PC-9 (cell line): ENCODE measurements at regions not wholly inside any gene's neighbourhood (a gene's known extent, or its start where the extent isn't known, plus 50 kb on each side); places are given as distances from the start of the nearest gene placed in this dataset.
"Not testable (repeated sequence)": the region's sequence is repeated elsewhere in the genome, so short reads cannot be mapped to it uniquely, and the experiment has no call there.

ENCODE experiments used
- BruUV-seq: library from RNA; stranded (reverse); fragments of 400-500 nt; replicated peaks from 2 replicates; lab custom pipeline; 2021; lab: Mats Ljungman, UMichigan
- CTCF ChIA-PET: fragments of 300-600 bp; sonication (Branson Sonifier 250); formaldehyde crosslinking; loops from one replicate; lab custom pipeline; 2022; ENCODE audit warnings: antibody characterized with exemption; lab: Charles Lee
- POLR2A ChIA-PET: fragments of 300-600 bp; sonication (Branson Sonifier 250); formaldehyde crosslinking; loops from one replicate; lab custom pipeline; 2022; ENCODE audit warnings: antibody characterized with exemption; ENCODE audit not compliant: unreplicated experiment; lab: Charles Lee
- DNase-seq, 2 experiments: peaks; one replicate each; pipeline versions ENCODE4 v3.0.0 to v3.0.0-alpha.2; 2015 to 2022; ENCODE audit warnings: mixed read lengths in 1 of 2
- H2AFZ ChIP-seq: fragments of 200-600 bp; sonication (generic); 2 replicates; pipeline ENCODE4 v1.8.1; 2017; ENCODE audit warnings: antibody characterized with exemption
- H3F3A ChIP-seq: fragments of 200-600 bp; sonication (generic); 2 replicates; pipeline ENCODE4 v1.8.1; 2017; ENCODE audit warnings: antibody characterized with exemption, mild to moderate bottlenecking, low read depth; ENCODE audit not compliant: insufficient read depth
- H3K27ac ChIP-seq: fragments of 200-600 bp; sonication (generic); 2 replicates; pipeline ENCODE4 v1.6.1; 2016; ENCODE audit warnings: mixed run types
- H3K27me3 ChIP-seq: fragments of 200-600 bp; sonication (generic); 2 replicates; pipeline ENCODE4 v1.6.1; 2016; ENCODE audit warnings: low read depth, mixed run types; ENCODE audit not compliant: insufficient read depth
- H3K36me3 ChIP-seq: fragments of 200-600 bp; sonication (generic); 2 replicates; pipeline ENCODE4 v1.6.1; 2016; ENCODE audit warnings: low read depth, mixed run types
- H3K4me1 ChIP-seq: fragments of 200-600 bp; sonication (generic); replicated peaks from 2 replicates; pipeline ENCODE4 v1.6.1; 2016; ENCODE audit warnings: mixed run types; ENCODE audit not compliant: insufficient read depth
- H3K4me2 ChIP-seq: fragments of 200-600 bp; sonication (generic); 2 replicates; pipeline ENCODE4 v1.6.1; 2017; ENCODE audit warnings: mixed run types
- H3K4me3 ChIP-seq: fragments of 200-600 bp; sonication (generic); 2 replicates; pipeline ENCODE4 v1.6.1; 2016; ENCODE audit warnings: mixed run types
- H3K79me2 ChIP-seq: fragments of 200-600 bp; sonication (generic); 2 replicates; pipeline ENCODE4 v1.6.1; 2017; ENCODE audit warnings: low read depth, mixed run types
- H3K9me2 ChIP-seq: fragments of 200-600 bp; sonication (generic); 2 replicates; pipeline ENCODE4 v1.8.1; 2017; ENCODE audit warnings: mild to moderate bottlenecking; ENCODE audit not compliant: insufficient read depth
- H3K9me3 ChIP-seq: fragments of 200-600 bp; sonication (generic); 2 replicates; pipeline ENCODE4 v1.8.1; 2016; ENCODE audit warnings: low read depth; ENCODE audit not compliant: insufficient read depth
- H4K20me1 ChIP-seq: fragments of 200-600 bp; sonication (generic); 2 replicates; pipeline ENCODE4 v1.8.1; 2017; ENCODE audit not compliant: insufficient read depth
- EZH2 ChIP-seq: fragments of 200-600 bp; sonication (generic); IDR thresholded peaks from 2 replicates; pipeline ENCODE4 v1.8.0; 2017; ENCODE audit warnings: antibody characterized with exemption, low read depth
- intact Hi-C: fragments of 100-400 bp; cut with micrococcal nuclease; formaldehyde crosslinking; loops from one replicate; pipeline ENCODE4 v1.10.0; 2022; ENCODE audit not compliant: unreplicated experiment
- TF ChIP-seq, protein P1 (sequence below): fragments of 200-600 bp; sonication (generic); conservative IDR thresholded peaks from 2 replicates; pipeline ENCODE4 v1.6.1; 2017; ENCODE audit warnings: mixed run types, antibody characterized with exemption, mild to moderate bottlenecking, moderate library complexity

DNA sequence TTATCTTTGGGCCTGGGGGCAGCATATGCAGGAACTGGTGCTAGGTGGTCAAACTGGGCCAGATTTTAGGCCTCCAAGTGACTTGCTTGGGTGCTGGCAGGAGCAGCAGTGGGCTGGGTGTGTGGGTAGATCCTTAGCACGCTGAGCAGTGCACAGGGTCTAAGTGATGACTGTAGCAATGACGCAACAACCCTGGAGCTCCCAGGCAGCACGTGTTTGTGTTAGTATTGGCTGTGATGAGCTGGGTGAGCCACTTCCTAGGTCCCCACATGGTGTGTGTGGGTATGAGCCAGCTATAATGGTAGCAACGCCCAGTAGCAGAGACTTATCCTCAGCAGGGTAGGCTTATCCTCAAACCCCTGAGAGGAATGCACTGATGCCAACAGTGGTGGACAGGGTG lies 570.6 kb upstream of the ROBO1 start:
- DNase-seq: no peak
- H3K4me1 ChIP-seq: no peaks in the 10 kb centered on the region
- no peak overlapping the region for H3K4me3 ChIP-seq
- no peaks in the 10 kb centered on the region for H3K9me2 ChIP-seq
- no peaks in the 10 kb centered on the region for H3K27me3 ChIP-seq
- no peaks in the 10 kb centered on the region for H4K20me1 ChIP-seq
- H3K36me3 ChIP-seq: no peaks in the 10 kb centered on the region
- no peak overlapping the region for H3K4me2 ChIP-seq
- H2AFZ ChIP-seq: no peak overlapping the region
- intact Hi-C loops: no loop called here
- H3F3A ChIP-seq: no peaks in the 10 kb centered on the region
- TF ChIP-seq, protein P1, sequence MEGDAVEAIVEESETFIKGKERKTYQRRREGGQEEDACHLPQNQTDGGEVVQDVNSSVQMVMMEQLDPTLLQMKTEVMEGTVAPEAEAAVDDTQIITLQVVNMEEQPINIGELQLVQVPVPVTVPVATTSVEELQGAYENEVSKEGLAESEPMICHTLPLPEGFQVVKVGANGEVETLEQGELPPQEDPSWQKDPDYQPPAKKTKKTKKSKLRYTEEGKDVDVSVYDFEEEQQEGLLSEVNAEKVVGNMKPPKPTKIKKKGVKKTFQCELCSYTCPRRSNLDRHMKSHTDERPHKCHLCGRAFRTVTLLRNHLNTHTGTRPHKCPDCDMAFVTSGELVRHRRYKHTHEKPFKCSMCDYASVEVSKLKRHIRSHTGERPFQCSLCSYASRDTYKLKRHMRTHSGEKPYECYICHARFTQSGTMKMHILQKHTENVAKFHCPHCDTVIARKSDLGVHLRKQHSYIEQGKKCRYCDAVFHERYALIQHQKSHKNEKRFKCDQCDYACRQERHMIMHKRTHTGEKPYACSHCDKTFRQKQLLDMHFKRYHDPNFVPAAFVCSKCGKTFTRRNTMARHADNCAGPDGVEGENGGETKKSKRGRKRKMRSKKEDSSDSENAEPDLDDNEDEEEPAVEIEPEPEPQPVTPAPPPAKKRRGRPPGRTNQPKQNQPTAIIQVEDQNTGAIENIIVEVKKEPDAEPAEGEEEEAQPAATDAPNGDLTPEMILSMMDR: no peak
- TF ChIP-seq EZH2: no peak
- CTCF ChIA-PET: no interaction called here
- H3K9me3 ChIP-seq: no peaks in the 10 kb centered on the region
- H3K27ac ChIP-seq: no peak overlapping the region
- no TSS peak for BruUV-seq
- POLR2A ChIA-PET: no interaction called here
- no peaks in the 10 kb centered on the region for H3K79me2 ChIP-seq

- no peak overlapping the region for H3K27ac ChIP-seq
- no peaks in the 10 kb centered on the region for H3K27me3 ChIP-seq
- H3K4me3 ChIP-seq: no peak overlapping the region
- H4K20me1 ChIP-seq: no peaks in the 10 kb centered on the region
- no peaks in the 10 kb centered on the region for H3K9me3 ChIP-seq
- DNase-seq: no peak
- H3F3A ChIP-seq: no peaks in the 10 kb centered on the region
- no peak for TF ChIP-seq EZH2
- TF ChIP-seq, protein P1: no peak
- ChIA-PET CTCF (no interaction called here), POLR2A (no interaction called here)
- no peak overlapping the region for H3K4me2 ChIP-seq
- H3K9me2 ChIP-seq: no peaks in the 10 kb centered on the region
- H2AFZ ChIP-seq: no peak overlapping the region
- BruUV-seq: no TSS peak
- no peaks in the 10 kb centered on the region for H3K36me3 ChIP-seq
- no peaks in the 10 kb centered on the region for H3K79me2 ChIP-seq
- no peaks in the 10 kb centered on the region for H3K4me1 ChIP-seq
- intact Hi-C loops: no loop called here
Observed at GRCh38 chr3:80334534-80334933, 566.7 kb upstream of the ROBO1 start.

GRCh38 chr3:80331494-80332170 lies 563.8 kb upstream of the ROBO1 start:
- POLR2A ChIA-PET: no interaction called here
- no peaks in the 10 kb centered on the region for H3K4me1 ChIP-seq
- TF ChIP-seq, protein P1: no peak
- no peak for TF ChIP-seq EZH2
- H3K4me2 ChIP-seq: no peak overlapping the region
- DNase-seq: no peak
- intact Hi-C loops: no loop called here
- H2AFZ ChIP-seq: 0 out of 2 replicates have a peak overlapping the region, but pooled peaks have one; percentile 22
- no peaks in the 10 kb centered on the region for H3K27me3 ChIP-seq
- no peaks in the 10 kb centered on the region for H3K9me3 ChIP-seq
- no TSS peak for BruUV-seq
- no peak overlapping the region for H3K27ac ChIP-seq
- no peaks in the 10 kb centered on the region for H3K79me2 ChIP-seq
- no peaks in the 10 kb centered on the region for H3F3A ChIP-seq
- CTCF ChIA-PET: no interaction called here
- H3K4me3 ChIP-seq: no peak overlapping the region
- H4K20me1 ChIP-seq: no peaks in the 10 kb centered on the region
- no peaks in the 10 kb centered on the region for H3K9me2 ChIP-seq
- no peaks in the 10 kb centered on the region for H3K36me3 ChIP-seq

- H3K79me2 ChIP-seq, H3K27me3 ChIP-seq, DNase-seq, H3K36me3 ChIP-seq, H3K4me1 ChIP-seq, H2AFZ ChIP-seq, H3K9me3 ChIP-seq, POLR2A ChIA-PET, H3K4me2 ChIP-seq, H3K9me2 ChIP-seq, BruUV-seq, H3F3A ChIP-seq, H3K27ac ChIP-seq, intact Hi-C loops, H4K20me1 ChIP-seq, H3K4me3 ChIP-seq, CTCF ChIA-PET: not testable (repeated sequence)
Observed at GRCh38 chr3:80314541-80314940, 546.7 kb upstream of the ROBO1 start.
